Loucy (cell line): ENCODE measurements at regions not wholly inside any gene's neighbourhood (a gene's known extent, or its start where the extent isn't known, plus 50 kb on each side); places are given as distances from the start of the nearest gene placed in this dataset.

Experiments used
- H2AFZ ChIP-seq: fragments of 200-600 bp; sonication (generic); 2 replicates; pipeline ENCODE4 v1.6.0; 2016; ENCODE audit warnings: antibody characterized with exemption, mild to moderate bottlenecking, low read length, moderate library complexity
- H3F3A ChIP-seq: fragments of 200-600 bp; 2 replicates; pipeline ENCODE4 v1.6.0; 2016; ENCODE audit warnings: antibody characterized with exemption, low read depth, mild to moderate bottlenecking
- H3K27me3 ChIP-seq: fragments of 200-600 bp; sonication (generic); 2 replicates; pipeline ENCODE4 v1.6.1; 2014; ENCODE audit warnings: low read length, mild to moderate bottlenecking; ENCODE audit not compliant: insufficient read depth, poor library complexity, severe bottlenecking
- H3K36me3 ChIP-seq: fragments of 200-600 bp; sonication (generic); 2 replicates; pipeline ENCODE4 v1.6.1; 2016; ENCODE audit warnings: low read length; ENCODE audit not compliant: insufficient read depth
- H3K4me1 ChIP-seq: fragments of 200-600 bp; sonication (generic); 2 replicates; pipeline ENCODE4 v1.5.1; 2014; ENCODE audit warnings: low read length, mild to moderate bottlenecking; ENCODE audit not compliant: insufficient read depth, poor library complexity, severe bottlenecking
- H3K4me2 ChIP-seq: fragments of 200-600 bp; sonication (generic); 2 replicates; pipeline ENCODE4 v1.6.0; 2014; ENCODE audit warnings: antibody characterized with exemption, low read length, low read depth, mild to moderate bottlenecking; ENCODE audit not compliant: poor library complexity, severe bottlenecking
- H3K4me3 ChIP-seq: fragments of 200-600 bp; sonication (generic); 2 replicates; pipeline ENCODE4 v1.5.1; 2014; ENCODE audit warnings: low read length, mild to moderate bottlenecking, mixed read lengths; ENCODE audit not compliant: poor library complexity, severe bottlenecking
- H3K79me2 ChIP-seq: fragments of 200-600 bp; sonication (generic); 2 replicates; pipeline ENCODE4 v1.6.1; 2014; ENCODE audit warnings: low read length; ENCODE audit not compliant: insufficient read depth
- H3K9ac ChIP-seq: fragments of 200-600 bp; sonication (generic); 2 replicates; pipeline ENCODE4 v1.6.0; 2014; ENCODE audit warnings: mild to moderate bottlenecking, low read depth, low read length, moderate library complexity; ENCODE audit not compliant: poor library complexity, severe bottlenecking
- H3K9me2 ChIP-seq: fragments of 200-600 bp; sonication (generic); replicated peaks from 2 replicates; pipeline ENCODE4 v1.6.1; 2016; ENCODE audit warnings: low read depth, low read length, mixed read lengths
- H3K9me3 ChIP-seq: fragments of 200-600 bp; sonication (generic); 2 replicates; pipeline ENCODE4 v1.6.1; 2014; ENCODE audit warnings: mild to moderate bottlenecking, antibody characterized with exemption, low read length, low read depth; ENCODE audit not compliant: insufficient read depth
- H4K20me1 ChIP-seq: fragments of 200-600 bp; sonication (generic); 2 replicates; pipeline ENCODE4 v1.6.0; 2014; ENCODE audit warnings: antibody characterized with exemption, low read length, mild to moderate bottlenecking; ENCODE audit not compliant: insufficient read depth, poor library complexity, severe bottlenecking
- CTCF ChIP-seq: fragments of 200-600 bp; sonication (generic); conservative IDR thresholded peaks from 2 replicates; pipeline ENCODE4 v1.5.1; 2014; ENCODE audit warnings: mild to moderate bottlenecking, antibody characterized with exemption, low read length
- EZH2phosphoT487 ChIP-seq: fragments of 200-600 bp; IDR thresholded peaks from 2 replicates; pipeline ENCODE4 v1.6.1; 2018; ENCODE audit warnings: antibody characterized with exemption, mild to moderate bottlenecking, moderate library complexity, borderline replicate concordance

- H3K27me3 ChIP-seq: no peaks in the 10 kb centered on the region
- H3K36me3 ChIP-seq: no peaks in the 10 kb centered on the region
- H3F3A ChIP-seq: no peaks in the 10 kb centered on the region
- no peak overlapping the region for H3K4me2 ChIP-seq
- no peaks in the 10 kb centered on the region for H3K9me2 ChIP-seq
- no peak overlapping the region for H3K9ac ChIP-seq
- H3K79me2 ChIP-seq: no peaks in the 10 kb centered on the region
- H3K4me1 ChIP-seq: peaks cover 31% of the 10 kb centered on the region
- no peaks in the 10 kb centered on the region for H4K20me1 ChIP-seq
- TF ChIP-seq EZH2phosphoT487: no peak
- no peak for TF ChIP-seq CTCF
- H3K9me3 ChIP-seq: no peaks in the 10 kb centered on the region
- no peak overlapping the region for H2AFZ ChIP-seq
- H3K4me3 ChIP-seq: no peak overlapping the region
These were observed 730.8 kb downstream of the VRK1 start for GRCh38 chr14:97527993-97528392.

- no peaks in the 10 kb centered on the region for H4K20me1 ChIP-seq
- H3K79me2 ChIP-seq: no peaks in the 10 kb centered on the region
- H3K27me3 ChIP-seq: no peaks in the 10 kb centered on the region
- H2AFZ ChIP-seq: no peak overlapping the region
- no peak overlapping the region for H3K4me2 ChIP-seq
- no peaks in the 10 kb centered on the region for H3K4me1 ChIP-seq
- H3K9me2 ChIP-seq: no peaks in the 10 kb centered on the region
- no peak overlapping the region for H3K9ac ChIP-seq
- no peaks in the 10 kb centered on the region for H3K9me3 ChIP-seq
- no peaks in the 10 kb centered on the region for H3K36me3 ChIP-seq
- TF ChIP-seq EZH2phosphoT487: no peak
- no peak for TF ChIP-seq CTCF
- H3K4me3 ChIP-seq: no peak overlapping the region
- H3F3A ChIP-seq: no peaks in the 10 kb centered on the region
These were observed 734.9 kb downstream of the VRK1 start for GRCh38 chr14:97532052-97532451.

- H3K4me3 ChIP-seq: no peak overlapping the region
- no peaks in the 10 kb centered on the region for H3K79me2 ChIP-seq
- TF ChIP-seq EZH2phosphoT487 (no peak), CTCF (no peak)
- no peak overlapping the region for H2AFZ ChIP-seq
- H3F3A ChIP-seq: no peaks in the 10 kb centered on the region
- no peaks in the 10 kb centered on the region for H3K9me2 ChIP-seq
- no peaks in the 10 kb centered on the region for H3K27me3 ChIP-seq
- H3K4me1 ChIP-seq: no peaks in the 10 kb centered on the region
- H4K20me1 ChIP-seq: no peaks in the 10 kb centered on the region
- no peak overlapping the region for H3K4me2 ChIP-seq
- no peaks in the 10 kb centered on the region for H3K36me3 ChIP-seq
- H3K9me3 ChIP-seq: no peaks in the 10 kb centered on the region
- H3K9ac ChIP-seq: no peak overlapping the region
These were observed 739.2 kb downstream of the VRK1 start for GRCh38 chr14:97536421-97536820.
